HepG2 (cell line): ENCODE measurements at regions not wholly inside any gene's neighbourhood (a gene's known extent, or its start where the extent isn't known, plus 50 kb on each side); places are given as distances from the start of the nearest gene placed in this dataset.

Source experiments
- ATAC-seq: fragments of 200-7000 bp; cut with Tn5 transposase; 3 replicates; pipeline ENCODE4 v1.9.1; 2020; ENCODE audit warnings: mild to moderate bottlenecking, moderate library complexity
- BruUV-seq: library from RNA; stranded (reverse); fragments of 400-500 nt; replicated peaks from 2 replicates; lab custom pipeline; 2021; lab: Mats Ljungman, UMichigan
- CTCF ChIA-PET: fragments of 300-600 bp; formaldehyde crosslinking; extraction: SDS; loops from one replicate; lab custom pipeline; 2021; ENCODE audit warnings: low total read pairs, inconsistent platforms, low intra/inter-chr PET ratio; lab: Yijun Ruan, JAX
- POLR2A ChIA-PET: fragments of 350-600 bp; sonication (Branson Sonifier 250); formaldehyde crosslinking; loops from one replicate; lab custom pipeline; 2020; ENCODE audit warnings: antibody characterized with exemption, inconsistent platforms; lab: Yijun Ruan, JAX
- DNase-seq: peaks from one replicate; pipeline ENCODE4 v3.0.0-alpha.2; 2015; ENCODE audit warnings: low spot score
- FAIRE-seq: peaks from 3 replicates; lab custom pipeline; 2011; peaks lifted over from hg19 to GRCh38; lab: Jason Lieb, UNC
- H2AFZ ChIP-seq: one replicate; pipeline ENCODE4 v1.6.1; 2011; ENCODE audit warnings: low read length, inconsistent platforms
- H3K27ac ChIP-seq: fragments of 300-600 bp; 3 replicates; pipeline ENCODE4 v1.8.0; 2011; ENCODE audit warnings: mixed run types, mild to moderate bottlenecking, mixed read lengths, low read length, inconsistent platforms; ENCODE audit not compliant: insufficient read depth; ENCODE audit errors: extremely low read length
- H3K27me3 ChIP-seq, 2 experiments: fragments of 200-600 bp in 1 of 2; 2 replicates in 1 of 2; 3 replicates in 1 of 2; pipeline versions ENCODE4 v1.6.0 to v1.8.0; 2011; ENCODE audit warnings: low read length in 2 of 2, mild to moderate bottlenecking in 2 of 2, moderate library complexity in 2 of 2, inconsistent platforms in 1 of 2; ENCODE audit not compliant: insufficient read depth in 2 of 2, control insufficient read depth in 1 of 2
- H3K36me3 ChIP-seq, 2 experiments: fragments of 200-600 bp in 1 of 2; replicated peaks in 1 of 2; 2 replicates in 1 of 2; 3 replicates in 1 of 2; pipeline versions ENCODE4 v1.5.1 to v1.8.0; 2011; ENCODE audit warnings: low read length in 2 of 2, inconsistent platforms in 1 of 2; ENCODE audit not compliant: insufficient read depth in 2 of 2, control insufficient read depth in 1 of 2
- H3K4me1 ChIP-seq: 2 replicates; pipeline ENCODE4 v1.5.1; 2012; ENCODE audit warnings: low read length, inconsistent platforms; ENCODE audit not compliant: insufficient read depth
- H3K4me2 ChIP-seq: 2 replicates; pipeline ENCODE4 v1.6.0; 2011; ENCODE audit warnings: low read depth, low read length, inconsistent platforms
- H3K4me3 ChIP-seq, 3 experiments: fragments of 200-600 bp in 1 of 3; sonication (generic), shearing (Covaris generic) in 1 of 3; replicated peaks in 1 of 3; 2 replicates each; pipeline ENCODE4 v1.5.1; 2011 to 2016; ENCODE audit warnings: low read length in 3 of 3, inconsistent platforms in 2 of 3, low read depth in 2 of 3, mild to moderate bottlenecking in 2 of 3, control low read depth in 1 of 3, mixed read lengths in 1 of 3; ENCODE audit not compliant: insufficient read depth in 1 of 3
- H3K79me2 ChIP-seq: one replicate; pipeline ENCODE4 v1.6.1; 2011; ENCODE audit warnings: low read length, inconsistent platforms; ENCODE audit not compliant: insufficient read depth
- H3K9ac ChIP-seq: 2 replicates; pipeline ENCODE4 v1.6.0; 2011; ENCODE audit warnings: mild to moderate bottlenecking, low read depth, low read length, inconsistent platforms; ENCODE audit not compliant: insufficient read depth
- H3K9me3 ChIP-seq: 2 replicates; pipeline ENCODE4 v1.5.1; 2012; ENCODE audit warnings: mild to moderate bottlenecking, low read length
- H4K20me1 ChIP-seq: 2 replicates; pipeline ENCODE4 v1.6.0; 2011; ENCODE audit warnings: inconsistent platforms, mild to moderate bottlenecking, low read length, moderate library complexity; ENCODE audit not compliant: insufficient read depth
- FIP1L1 ChIP-seq: fragments of 200-400 bp; formaldehyde crosslinking; IDR thresholded peaks from 2 replicates; pipeline ENCODE4 v1.6.1; 2018; ENCODE audit warnings: low read depth, mild to moderate bottlenecking, low read length, moderate library complexity, borderline replicate concordance; ENCODE audit not compliant: insufficient read depth
- HCFC1 ChIP-seq: fragments of 150-350 bp; IDR thresholded peaks from 2 replicates; pipeline ENCODE4 v1.6.1; 2014; ENCODE audit warnings: low read depth, low read length
- MIXL1 ChIP-seq: IDR thresholded peaks from 2 replicates; pipeline ENCODE4 v1.6.1; 2016
- MYPOP ChIP-seq: sonication (generic); formaldehyde crosslinking; IDR thresholded peaks from 2 replicates; pipeline ENCODE4 v1.8.1; 2023; ENCODE audit warnings: mild to moderate bottlenecking, moderate library complexity, missing genetic modification reagents
- PHF5A ChIP-seq: IDR thresholded peaks from one replicate; pipeline ENCODE4 v1.6.1; 2018; ENCODE audit warnings: low read depth, missing genetic modification reagents; ENCODE audit not compliant: unreplicated experiment
- SRSF1 ChIP-seq: fragments of 200-400 bp; formaldehyde crosslinking; optimal IDR thresholded peaks from 2 replicates; pipeline ENCODE3; 2017; ENCODE audit warnings: mild to moderate bottlenecking, low read depth, low read length, moderate library complexity
- TMF1 ChIP-seq: sonication (generic); formaldehyde crosslinking; IDR thresholded peaks from 2 replicates; pipeline ENCODE4 v1.8.1; 2022; ENCODE audit warnings: low read depth, missing genetic modification reagents
- ZNF557 ChIP-seq: sonication (generic); formaldehyde crosslinking; IDR thresholded peaks from 2 replicates; pipeline ENCODE4 v1.4.0; 2020; ENCODE audit warnings: missing genetic modification reagents
- WGBS: methylation state at CpG from one replicate; pipeline ENCODE4 v1.1.6; 2017; ENCODE audit warnings: low lambda C conversion rate; 5-methylcytosine and 5-hydroxymethylcytosine counted together
- in situ Hi-C: cut with HindIII; loops from 2 replicates; pipeline ENCODE4 v1.10.0; 2017; ENCODE audit warnings: low pct_unique_long_range_greater_than_20kb; ENCODE audit not compliant: extremely low pct_ligation_motif_present
- intact Hi-C: fragments of 100-400 bp; cut with micrococcal nuclease; formaldehyde crosslinking; loops from one replicate; pipeline ENCODE4 v1.10.0; 2022; ENCODE audit not compliant: unreplicated experiment
- TF ChIP-seq, protein P1 (sequence below): sonication (generic); IDR thresholded peaks from 2 replicates; pipeline ENCODE4 v1.6.1; 2016; ENCODE audit warnings: low read depth, borderline replicate concordance

GRCh38 chr7:56483861-56484550 is 367.8 kb upstream of the NUPR2 start:
- intact Hi-C loops = no loop called here
- no peak overlapping the region for H3K9ac ChIP-seq
- BruUV-seq = no TSS peak
- no peak for TF ChIP-seq ZNF557 (CRISPR knock-in tag)
- TF ChIP-seq, protein P1, sequence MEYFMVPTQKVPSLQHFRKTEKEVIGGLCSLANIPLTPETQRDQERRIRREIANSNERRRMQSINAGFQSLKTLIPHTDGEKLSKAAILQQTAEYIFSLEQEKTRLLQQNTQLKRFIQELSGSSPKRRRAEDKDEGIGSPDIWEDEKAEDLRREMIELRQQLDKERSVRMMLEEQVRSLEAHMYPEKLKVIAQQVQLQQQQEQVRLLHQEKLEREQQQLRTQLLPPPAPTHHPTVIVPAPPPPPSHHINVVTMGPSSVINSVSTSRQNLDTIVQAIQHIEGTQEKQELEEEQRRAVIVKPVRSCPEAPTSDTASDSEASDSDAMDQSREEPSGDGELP = no peak
- TF ChIP-seq PHF5A = no peak
- TF ChIP-seq SRSF1 = no peak
- no peak for TF ChIP-seq MIXL1 (CRISPR knock-in tag)
- no peak for TF ChIP-seq FIP1L1
- TF ChIP-seq TMF1 (CRISPR knock-in tag) = no peak
- TF ChIP-seq HCFC1 = no peak
- FAIRE-seq (no peak), DNase-seq (no peak), ATAC-seq (no peak)
- no peak overlapping the region for H3K4me3 ChIP-seq
- no peaks in the 10 kb centered on the region for H3K4me1 ChIP-seq
- H3K36me3 ChIP-seq = no peaks in the 10 kb centered on the region
- H3K4me2 ChIP-seq = no peak overlapping the region
- POLR2A ChIA-PET = no interaction called here
- in situ Hi-C loops = no loop called here
- no peaks in the 10 kb centered on the region for H3K27me3 ChIP-seq
- H2AFZ ChIP-seq = no peak overlapping the region
- no peaks in the 10 kb centered on the region for H3K79me2 ChIP-seq
- no peaks in the 10 kb centered on the region for H4K20me1 ChIP-seq
- H3K9me3 ChIP-seq = peaks cover 95% of the 10 kb centered on the region
- H3K27ac ChIP-seq = no peak overlapping the region
- WGBS = 64% methylated on average over 23 of the region's 40 CpGs
- CTCF ChIA-PET = no interaction called here

- Histone ChIP-seq H3K9ac (no peak overlapping the region), H3K36me3 (no peaks in the 10 kb centered on the region), H3K79me2 (no peaks in the 10 kb centered on the region), H3K27me3 (no peaks in the 10 kb centered on the region), H3K9me3 (peaks cover 95% of the 10 kb centered on the region), H3K4me2 (no peak overlapping the region), H2AFZ (no peak overlapping the region), H4K20me1 (no peaks in the 10 kb centered on the region), H3K27ac (no peak overlapping the region), H3K4me3 (no peak overlapping the region), H3K4me1 (no peaks in the 10 kb centered on the region)
- ATAC-seq (no peak), DNase-seq (no peak), FAIRE-seq (no peak)
- ChIA-PET CTCF (no interaction called here), POLR2A (no interaction called here)
- BruUV-seq = no TSS peak
- no peak for TF ChIP-seq MYPOP (CRISPR knock-in tag)
- in situ Hi-C loops (no loop called here), intact Hi-C loops (no loop called here)
- WGBS = 42% methylated on average over 19 of the region's 22 CpGs
Observed at GRCh38 chr7:56483153-56483552, 366.9 kb upstream of the NUPR2 start.
